ENCODE measurements at regions not wholly inside any gene's neighbourhood (a gene's known extent, or its start where the extent isn't known, plus 50 kb on each side); places are given as distances from the start of the nearest gene placed in this dataset.
"Not testable (repeated sequence)": the region's sequence is repeated elsewhere in the genome, so short reads cannot be mapped to it uniquely, and the experiment has no call there.

DNA sequence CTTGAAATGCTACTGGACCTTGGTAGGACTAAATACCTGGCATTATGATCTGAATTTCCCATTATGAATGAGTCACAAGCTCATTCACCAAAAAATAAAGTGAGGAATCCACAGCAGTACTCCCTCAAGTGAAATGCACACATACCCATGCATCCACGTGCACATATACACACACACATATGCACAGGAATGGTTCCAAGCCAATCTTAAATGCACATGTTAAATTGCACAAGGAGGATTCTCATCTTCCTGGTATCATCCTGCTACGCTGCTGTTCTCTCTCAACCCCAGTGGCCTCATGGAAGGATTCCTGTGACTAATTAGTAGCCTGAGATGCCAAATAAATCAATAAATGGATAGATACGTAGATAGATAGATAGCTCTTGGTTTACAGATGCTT is 132.1 kb upstream of the KLF12 start:
- no peak for DNase-seq (ENCODE audit: low read depth)
- H3K4me3 ChIP-seq (ENCODE audit: low read depth, low read length): no peak overlapping the region
- TF ChIP-seq, protein P1, sequence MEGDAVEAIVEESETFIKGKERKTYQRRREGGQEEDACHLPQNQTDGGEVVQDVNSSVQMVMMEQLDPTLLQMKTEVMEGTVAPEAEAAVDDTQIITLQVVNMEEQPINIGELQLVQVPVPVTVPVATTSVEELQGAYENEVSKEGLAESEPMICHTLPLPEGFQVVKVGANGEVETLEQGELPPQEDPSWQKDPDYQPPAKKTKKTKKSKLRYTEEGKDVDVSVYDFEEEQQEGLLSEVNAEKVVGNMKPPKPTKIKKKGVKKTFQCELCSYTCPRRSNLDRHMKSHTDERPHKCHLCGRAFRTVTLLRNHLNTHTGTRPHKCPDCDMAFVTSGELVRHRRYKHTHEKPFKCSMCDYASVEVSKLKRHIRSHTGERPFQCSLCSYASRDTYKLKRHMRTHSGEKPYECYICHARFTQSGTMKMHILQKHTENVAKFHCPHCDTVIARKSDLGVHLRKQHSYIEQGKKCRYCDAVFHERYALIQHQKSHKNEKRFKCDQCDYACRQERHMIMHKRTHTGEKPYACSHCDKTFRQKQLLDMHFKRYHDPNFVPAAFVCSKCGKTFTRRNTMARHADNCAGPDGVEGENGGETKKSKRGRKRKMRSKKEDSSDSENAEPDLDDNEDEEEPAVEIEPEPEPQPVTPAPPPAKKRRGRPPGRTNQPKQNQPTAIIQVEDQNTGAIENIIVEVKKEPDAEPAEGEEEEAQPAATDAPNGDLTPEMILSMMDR (IDR thresholded peaks at IDR 0.05; ENCODE audit: low read depth, low read length): no peak
- TF ChIP-seq, protein P2, sequence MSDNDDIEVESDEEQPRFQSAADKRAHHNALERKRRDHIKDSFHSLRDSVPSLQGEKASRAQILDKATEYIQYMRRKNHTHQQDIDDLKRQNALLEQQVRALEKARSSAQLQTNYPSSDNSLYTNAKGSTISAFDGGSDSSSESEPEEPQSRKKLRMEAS (IDR thresholded peaks at IDR 0.05; ENCODE audit: low read depth, low read length): no peak
- TF ChIP-seq POLR2A (IDR thresholded peaks at IDR 0.05; ENCODE audit: extremely low read depth, insufficient read length) (no peak), MYC (IDR thresholded peaks at IDR 0.05; ENCODE audit: low read depth, low read length) (no peak)

DNA sequence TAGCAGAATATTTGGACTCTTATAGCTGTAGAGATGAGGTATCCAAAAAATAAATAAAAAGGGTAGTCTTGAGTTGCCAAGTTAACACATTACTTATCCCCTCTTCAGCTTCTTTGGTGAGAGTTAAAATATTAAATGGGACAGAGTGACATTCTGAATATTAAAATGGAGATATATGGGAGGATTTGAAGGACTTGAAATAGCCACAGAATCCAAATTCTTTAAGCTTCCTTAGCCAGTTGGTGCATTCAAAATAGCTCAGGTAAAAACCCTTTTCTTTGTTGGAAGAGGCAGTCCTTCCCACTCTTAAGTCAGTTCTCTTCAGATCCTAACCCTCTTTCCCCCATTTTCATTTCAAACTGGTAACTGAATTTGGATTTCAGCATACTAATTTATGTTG is 130.1 kb upstream of the KLF12 start:
- TF ChIP-seq, protein P2 (IDR thresholded peaks at IDR 0.05; ENCODE audit: low read depth, low read length): no peak
- TF ChIP-seq, protein P1 (IDR thresholded peaks at IDR 0.05; ENCODE audit: low read depth, low read length): no peak
- no peak for TF ChIP-seq MYC (IDR thresholded peaks at IDR 0.05; ENCODE audit: low read depth, low read length)
- TF ChIP-seq POLR2A (IDR thresholded peaks at IDR 0.05; ENCODE audit: extremely low read depth, insufficient read length): no peak
- DNase-seq (ENCODE audit: low read depth): no peak
- no peak overlapping the region for H3K4me3 ChIP-seq (ENCODE audit: low read depth, low read length)

DNA sequence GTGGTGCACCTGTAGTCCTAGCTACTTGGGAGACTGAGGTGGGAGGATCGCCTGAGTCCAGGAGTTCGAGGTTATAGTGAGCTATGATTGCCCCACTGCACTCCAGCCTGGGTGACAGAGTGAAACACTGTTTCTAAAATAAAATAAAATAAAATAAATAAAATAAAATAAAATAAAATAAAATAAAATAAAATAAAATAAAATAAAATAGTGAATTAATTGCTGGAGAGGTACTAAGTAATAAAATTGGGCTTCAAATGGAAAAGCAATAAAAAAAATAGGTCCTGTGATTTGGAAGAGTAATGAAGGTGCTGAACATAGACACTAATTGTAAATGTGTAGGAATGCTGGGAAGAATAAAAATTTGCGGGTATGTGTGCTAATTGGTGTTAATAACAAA is 126.2 kb upstream of the KLF12 start:
- not testable (repeated sequence) for DNase-seq (ENCODE audit: low read depth); H3K4me3 ChIP-seq (ENCODE audit: low read depth, low read length)

DNA sequence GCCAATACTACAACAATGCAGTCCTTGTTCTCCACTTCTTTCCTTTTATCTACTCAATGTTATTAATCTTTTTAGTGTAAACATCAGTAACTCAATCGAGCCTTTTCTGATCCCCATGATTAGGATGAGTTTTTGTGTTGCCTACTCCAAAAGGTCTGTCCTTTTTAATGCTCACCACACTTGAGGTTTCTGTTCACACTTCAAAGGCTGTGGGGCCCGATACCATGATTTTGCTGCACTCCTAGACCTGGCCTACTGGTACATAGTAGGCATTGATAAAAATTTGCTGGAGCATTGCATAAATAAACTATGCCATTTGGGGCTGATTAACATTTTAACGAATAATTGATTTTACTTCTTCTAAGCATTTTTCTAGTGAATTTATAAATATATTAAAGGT is 125.4 kb upstream of the KLF12 start:
- no peak for DNase-seq (ENCODE audit: low read depth)
- H3K4me3 ChIP-seq (ENCODE audit: low read depth, low read length): no peak overlapping the region
- TF ChIP-seq, protein P2 (IDR thresholded peaks at IDR 0.05; ENCODE audit: low read depth, low read length): no peak
- TF ChIP-seq, protein P1 (IDR thresholded peaks at IDR 0.05; ENCODE audit: low read depth, low read length): no peak
- no peak for TF ChIP-seq POLR2A (IDR thresholded peaks at IDR 0.05; ENCODE audit: extremely low read depth, insufficient read length)
- no peak for TF ChIP-seq MYC (IDR thresholded peaks at IDR 0.05; ENCODE audit: low read depth, low read length)

DNA sequence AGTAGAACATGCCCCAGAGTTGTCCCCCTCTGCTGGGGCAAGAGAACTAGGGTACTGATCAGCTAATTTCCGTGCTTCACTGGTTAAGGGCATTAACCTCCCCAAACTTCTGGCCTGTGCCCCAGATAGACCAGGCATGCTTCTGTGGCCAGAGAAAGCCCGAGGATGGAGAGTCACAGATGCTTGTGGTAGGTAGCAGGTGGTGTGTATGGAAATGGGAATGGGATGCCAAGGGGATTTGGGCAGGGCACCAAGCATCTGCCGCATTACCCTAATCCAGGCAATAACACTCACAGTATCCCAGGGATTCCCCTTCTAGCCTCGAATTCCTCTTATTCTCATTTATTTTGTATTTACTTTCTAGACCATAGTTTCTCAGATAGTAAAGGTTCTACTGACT is 124.8 kb upstream of the KLF12 start:
- no peak for TF ChIP-seq MYC (IDR thresholded peaks at IDR 0.05; ENCODE audit: low read depth, low read length)
- TF ChIP-seq, protein P1 (IDR thresholded peaks at IDR 0.05; ENCODE audit: low read depth, low read length): no peak
- TF ChIP-seq, protein P2 (IDR thresholded peaks at IDR 0.05; ENCODE audit: low read depth, low read length): no peak
- TF ChIP-seq POLR2A (IDR thresholded peaks at IDR 0.05; ENCODE audit: extremely low read depth, insufficient read length): no peak
- no peak overlapping the region for H3K4me3 ChIP-seq (ENCODE audit: low read depth, low read length)
- no peak for DNase-seq (ENCODE audit: low read depth)

DNA sequence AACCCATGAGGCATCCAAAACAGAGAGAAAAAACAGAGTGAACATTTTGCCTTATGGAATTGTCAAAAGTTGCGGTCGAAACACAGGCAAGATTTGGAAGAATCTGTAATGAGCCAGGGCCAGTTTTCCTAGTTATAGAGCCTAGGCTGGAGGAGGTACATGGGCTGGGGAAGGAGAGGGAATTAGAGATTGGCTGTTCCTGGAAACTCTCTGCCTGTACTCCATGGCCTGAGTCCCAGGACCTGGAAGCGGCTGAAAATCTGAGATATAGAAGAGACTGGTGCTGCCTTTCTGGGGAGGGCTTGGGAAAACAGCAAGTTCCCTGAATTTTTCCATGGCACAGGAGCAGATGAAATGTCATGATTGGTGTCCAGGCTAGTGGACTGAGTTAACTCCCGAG is 122.8 kb upstream of the KLF12 start:
- H3K4me3 ChIP-seq (ENCODE audit: low read depth, low read length): no peak overlapping the region
- DNase-seq (ENCODE audit: low read depth): no peak
- TF ChIP-seq, protein P2 (IDR thresholded peaks at IDR 0.05; ENCODE audit: low read depth, low read length): no peak
- TF ChIP-seq, protein P1 (IDR thresholded peaks at IDR 0.05; ENCODE audit: low read depth, low read length): no peak
- TF ChIP-seq POLR2A (IDR thresholded peaks at IDR 0.05; ENCODE audit: extremely low read depth, insufficient read length) (no peak), MYC (IDR thresholded peaks at IDR 0.05; ENCODE audit: low read depth, low read length) (no peak)

All from NB4 (cell line).